Prostate gland (tissue), 2 donors: ENCODE measurements at regions not wholly inside any gene's neighbourhood (a gene's known extent, or its start where the extent isn't known, plus 50 kb on each side); places are given as distances from the start of the nearest gene placed in this dataset.

ENCODE experiments used
- DNase-seq: peaks from one replicate; pipeline ENCODE4 v3.0.0-alpha.2; 2019; ENCODE audit warnings: low spot score
- H3K27ac ChIP-seq, 2 donors: fragments of 200-600 bp; sonication (generic); 2 replicates each; pipeline ENCODE4 v1.5.1; 2017 to 2019
- H3K27me3 ChIP-seq: fragments of 200-600 bp; sonication (generic); replicated peaks from 2 replicates; pipeline ENCODE4 v1.5.1; 2019; ENCODE audit not compliant: insufficient read depth
- H3K36me3 ChIP-seq, 2 donors: fragments of 200-600 bp; sonication (generic); 1 replicate in 1 of 2; 2 replicates in 1 of 2; pipeline versions ENCODE4 v1.5.1 to v1.8.1; 2017 to 2019
- H3K4me1 ChIP-seq: fragments of 200-600 bp; sonication (generic); replicated peaks from 2 replicates; pipeline ENCODE4 v1.5.1; 2019
- H3K4me3 ChIP-seq, 2 donors: fragments of 200-600 bp; sonication (generic); 2 replicates each; pipeline ENCODE4 v1.5.1; 2017 to 2019
- H3K9me3 ChIP-seq: fragments of 200-600 bp; sonication (generic); 2 replicates; pipeline ENCODE4 v1.5.1; 2017
- CTCF ChIP-seq, 4 experiments: fragments of 200-600 bp in 2 of 4; fragments of 450-650 bp in 2 of 4; sonication (generic) in 2 of 4; IDR thresholded peaks; 1 replicate in 3 of 4; 2 replicates in 1 of 4; pipeline ENCODE4 v1.5.1; 2016 to 2019; ENCODE audit warnings: antibody characterized with exemption in 4 of 4, mild to moderate bottlenecking in 2 of 4, moderate library complexity in 2 of 4
- POLR2A ChIP-seq: fragments of 450-650 bp; IDR thresholded peaks from one replicate; pipeline ENCODE4 v1.6.1; 2016; ENCODE audit warnings: antibody characterized with exemption, mild to moderate bottlenecking
- POLR2AphosphoS5 ChIP-seq: sonication (generic); formaldehyde crosslinking; IDR thresholded peaks from one replicate; pipeline ENCODE4 v1.6.1; 2017; ENCODE audit warnings: antibody characterized with exemption
- WGBS: methylation state at CpG from one replicate; pipeline ENCODE4 v1.1.5; 2018; 5-methylcytosine and 5-hydroxymethylcytosine counted together
- intact Hi-C: fragments of 100-400 bp; cut with DNase I; formaldehyde crosslinking; loops from one replicate; pipeline ENCODE4 v1.14.2; 2022

- Histone ChIP-seq H3K4me1 (no peaks in the 10 kb centered on the region), H3K27ac (no peak overlapping the region), H3K4me3 (no peak overlapping the region), H3K36me3 (no peaks in the 10 kb centered on the region), H3K27me3 (peaks cover 8% of the 10 kb centered on the region), H3K9me3 (no peaks in the 10 kb centered on the region)
- intact Hi-C loops, result no loop called here
- TF ChIP-seq CTCF (IDR thresholded peaks at IDR 0.05) (no peak), POLR2AphosphoS5 (no peak), POLR2A (no peak)
- no peak for DNase-seq
- WGBS, result 81% methylated on average over 2 of the region's 2 CpGs
Observed at GRCh38 chr17:33369876-33370275, 76.8 kb upstream of the ASIC2 start.

- 21% methylated on average over 1 of the region's 1 CpG for WGBS
- no peaks in the 10 kb centered on the region for H3K36me3 ChIP-seq
Observed at GRCh38 chr17:33370401-33370800, 77.3 kb upstream of the ASIC2 start.

GRCh38 chr17:33371377-33371776, 78.3 kb upstream of the ASIC2 start:
- no peak for DNase-seq
- Histone ChIP-seq H3K27me3 (peaks cover 8% of the 10 kb centered on the region), H3K4me1 (no peaks in the 10 kb centered on the region), H3K4me3 (no peak overlapping the region), H3K9me3 (no peaks in the 10 kb centered on the region), H3K36me3 (no peaks in the 10 kb centered on the region), H3K27ac (no peak overlapping the region)
- WGBS, result 42% methylated on average over 3 of the region's 3 CpGs
- TF ChIP-seq POLR2A, result no peak
- no peak for TF ChIP-seq POLR2AphosphoS5
- TF ChIP-seq CTCF (IDR thresholded peaks at IDR 0.05), result no peak
- intact Hi-C loops, result no loop called here

More at GRCh38 chr17:33370401-33370800, 77.3 kb upstream of the ASIC2 start:
- no peak for DNase-seq
- Histone ChIP-seq H3K9me3 (no peaks in the 10 kb centered on the region), H3K27ac (no peak overlapping the region), H3K27me3 (peaks cover 8% of the 10 kb centered on the region), H3K4me1 (no peaks in the 10 kb centered on the region), H3K4me3 (no peak overlapping the region)
- TF ChIP-seq POLR2AphosphoS5 (no peak), POLR2A (no peak), CTCF (IDR thresholded peaks at IDR 0.05) (no peak)
- intact Hi-C loops, result no loop called here

GRCh38 chr17:33373273-33373672, 80.2 kb upstream of the ASIC2 start:
- no peak for TF ChIP-seq CTCF (IDR thresholded peaks at IDR 0.05)
- TF ChIP-seq POLR2AphosphoS5, result no peak
- TF ChIP-seq POLR2A, result no peak
- Histone ChIP-seq H3K27ac (no peak overlapping the region), H3K36me3 (no peaks in the 10 kb centered on the region), H3K4me3 (no peak overlapping the region), H3K27me3 (peaks cover 5% of the 10 kb centered on the region), H3K9me3 (no peaks in the 10 kb centered on the region), H3K4me1 (no peaks in the 10 kb centered on the region)
- WGBS, result 73% methylated on average over 1 of the region's 1 CpG
- no peak for DNase-seq
- intact Hi-C loops, result no loop called here

GRCh38 chr17:33375103-33375502, 82.0 kb upstream of the ASIC2 start:
- WGBS, result 41% methylated on average over 5 of the region's 5 CpGs
- intact Hi-C loops, result no loop called here
- H3K27me3 ChIP-seq, result peaks cover 5% of the 10 kb centered on the region
- no peak overlapping the region for H3K27ac ChIP-seq
- DNase-seq, result no peak
- no peaks in the 10 kb centered on the region for H3K4me1 ChIP-seq
- no peaks in the 10 kb centered on the region for H3K9me3 ChIP-seq
- H3K36me3 ChIP-seq, result no peaks in the 10 kb centered on the region
- H3K4me3 ChIP-seq, result no peak overlapping the region
- TF ChIP-seq CTCF (IDR thresholded peaks at IDR 0.05) (no peak), POLR2AphosphoS5 (no peak), POLR2A (no peak)
